ENCODE measurements at regions not wholly inside any gene's neighbourhood (a gene's known extent, or its start where the extent isn't known, plus 50 kb on each side); places are given as distances from the start of the nearest gene placed in this dataset.

- Histone ChIP-seq H3K14ac (ENCODE audit: insufficient read length) (no peak overlapping the region), H2BK12ac (ENCODE audit: low read depth, low read length) (no peak overlapping the region), H3K4me3 (ENCODE audit: extremely low read depth in 1 of 4, insufficient read depth in 2 of 4, low read depth in 3 of 4, low read length in 4 of 4) (no peak overlapping the region), H4K91ac (replicated peaks; ENCODE audit: insufficient read length, low read length) (no peak overlapping the region), H3K4me2 (ENCODE audit: insufficient read depth in 1 of 2, low read depth in 2 of 2, low read length in 2 of 2) (no peak overlapping the region), H3K23me2 (ENCODE audit: low read depth, low read length) (no peaks in the 10 kb centered on the region), H2BK15ac (ENCODE audit: low read length) (no peak overlapping the region), H3K9me3 (ENCODE audit: insufficient read depth in 2 of 2, low read depth in 1 of 2, low read length in 1 of 2) (no peaks in the 10 kb centered on the region), H2BK120ac (replicated peaks; ENCODE audit: low read depth, low read length) (no peak overlapping the region), H3K27ac (ENCODE audit: low read depth, low read length) (no peak overlapping the region), H4K5ac (ENCODE audit: insufficient read length, low read depth, low read length) (no peak overlapping the region), H3K4me1 (replicated peaks in 1 of 4; ENCODE audit: control insufficient read depth in 3 of 4, insufficient read depth in 4 of 4, low read length in 3 of 4) (peaks cover 0 to 4% (median 0%) of the 10 kb centered on the region in 4 experiments; a peak in 1 of 7 replicates), H2AK5ac (ENCODE audit: low read depth, low read length) (no peak overlapping the region), H3K4ac (replicated peaks; ENCODE audit: insufficient read length, low read depth, low read length) (no peak overlapping the region), H3K18ac (ENCODE audit: extremely low read depth, low read length) (no peak overlapping the region), H4K20me1 (replicated peaks in 1 of 2; ENCODE audit: control insufficient read depth in 1 of 2, insufficient read depth in 2 of 2, low read length in 2 of 2) (no peaks in the 10 kb centered on the region), H3K79me1 (ENCODE audit: low read depth, low read length) (no peaks in the 10 kb centered on the region), H3K27me3 (replicated peaks in 1 of 4; ENCODE audit: control insufficient read depth in 3 of 4, extremely low read depth in 1 of 4, insufficient read depth in 3 of 4, low read length in 3 of 4) (no peaks in the 10 kb centered on the region), H3K9ac (replicated peaks in 1 of 4; ENCODE audit: extremely low read depth in 1 of 4, low read depth in 3 of 4, low read length in 3 of 4) (no peak overlapping the region), H2AFZ (ENCODE audit: low read length) (no peak overlapping the region), H3K79me2 (ENCODE audit: control insufficient read depth in 1 of 2, insufficient read depth in 2 of 2, low read length in 2 of 2) (no peaks in the 10 kb centered on the region), H3K23ac (ENCODE audit: insufficient read length) (no peak overlapping the region), H4K8ac (ENCODE audit: extremely low read depth, insufficient read depth, low read length) (no peak overlapping the region), H3K36me3 (ENCODE audit: control insufficient read depth in 2 of 4, insufficient read depth in 4 of 4, low read length in 3 of 4) (no peaks in the 10 kb centered on the region), H2BK20ac (ENCODE audit: low read length) (no peak overlapping the region), H2BK5ac (ENCODE audit: low read depth, low read length) (no peak overlapping the region), H3K56ac (replicated peaks; ENCODE audit: insufficient read length, low read depth, low read length) (no peak overlapping the region)
- ChIA-PET POLR2A (ENCODE audit: partially characterized antibody) (no interaction called here), CTCF (ENCODE audit: partially characterized antibody) (interaction anchor here (0.5 to 1.6 kb wide), 4 partner anchors 13 to 587 kb away, joined by 5 to 6 read pairs (median 5); no protein-coding TSS in a partner anchor)
- FAIRE-seq (no peak), DNase-seq (ENCODE audit: low read depth in 1 of 2, low spot score in 2 of 2) (no peak)
- no peak for TF ChIP-seq BRCA1 (IDR thresholded peaks at IDR 0.05; ENCODE audit: low read depth, low read length)
- WGBS, 2 experiments (ENCODE audit: extremely low coverage in 1 of 2, insufficient coverage in 1 of 2, insufficient read length in 1 of 2, insufficient replicate concordance in 2 of 2, low coverage in 1 of 2, low lambda C conversion rate in 2 of 2, missing lambda C conversion rate in 1 of 2), result 91% methylated on average over 4 of the region's 4 CpGs; no CpG with 5 or more reads in 1 of the 2 experiments
Observed at GRCh38 chr6:132929141-132929540, 114.8 kb downstream of the RPS12 start.

All from H1 (cell line).